ENCODE measurements at regions not wholly inside any gene's neighbourhood (a gene's known extent, or its start where the extent isn't known, plus 50 kb on each side); places are given as distances from the start of the nearest gene placed in this dataset.
"Not testable (repeated sequence)": the region's sequence is repeated elsewhere in the genome, so short reads cannot be mapped to it uniquely, and the experiment has no call there.

DNA sequence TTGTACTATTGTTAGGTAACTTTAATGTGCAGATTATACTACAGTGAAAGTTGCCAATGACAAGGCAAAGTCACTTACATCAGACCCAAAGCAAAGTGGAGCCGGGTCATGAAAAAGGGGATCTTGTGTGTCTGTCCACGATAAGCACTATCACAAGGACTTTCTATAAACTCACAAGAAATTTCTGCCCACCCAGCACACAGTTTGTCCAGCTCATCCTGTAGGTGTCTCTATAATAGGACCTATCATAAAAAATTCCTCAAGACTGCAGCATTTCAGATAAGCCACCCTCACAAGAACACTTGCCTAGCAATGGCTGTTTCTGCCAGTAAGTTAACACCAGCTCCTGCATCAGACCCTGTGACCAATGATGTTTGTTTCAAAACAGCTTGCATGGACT is 335.9 kb downstream of the OR4F29 start:
- DNase-seq (ENCODE audit: extremely low read depth, low read depth): not testable (repeated sequence)

DNA sequence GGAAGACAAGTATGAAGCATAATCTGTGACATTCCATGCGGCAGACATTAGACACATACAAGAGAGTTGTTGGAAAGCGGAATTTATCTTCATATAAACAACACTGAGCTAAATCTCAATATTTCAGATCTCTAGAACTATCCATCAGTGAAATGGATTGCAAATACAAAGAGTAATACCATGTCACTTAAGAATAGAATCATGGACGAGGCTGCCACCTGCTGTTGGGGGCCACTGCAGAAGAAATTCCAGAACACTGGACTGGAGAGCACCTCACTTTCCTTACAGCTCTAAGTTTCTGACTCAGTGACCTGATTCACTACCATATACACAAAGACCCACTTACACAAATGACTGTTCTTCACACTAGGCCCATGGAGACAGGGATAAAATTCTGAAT is 346.7 kb downstream of the OR4F29 start:
- not testable (repeated sequence) for DNase-seq (ENCODE audit: extremely low read depth, low read depth)

DNA sequence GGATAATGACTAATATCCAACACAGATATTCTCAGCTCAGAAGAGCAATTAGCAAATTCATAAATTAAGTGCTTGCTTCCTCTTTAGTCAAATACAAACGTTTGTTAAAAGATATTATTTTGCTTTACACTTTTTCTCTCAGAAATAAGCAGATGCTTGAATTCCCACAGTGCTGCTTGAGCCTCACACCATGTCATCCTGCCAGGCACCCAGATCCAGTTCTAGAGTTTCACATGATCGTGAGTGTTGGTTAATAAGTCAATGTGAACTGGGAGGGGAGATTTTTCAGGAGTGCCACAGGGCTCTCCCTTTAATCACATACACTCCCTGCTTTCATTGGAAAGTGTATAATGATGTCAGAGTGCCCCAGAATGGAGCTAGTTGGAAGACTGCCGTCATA is 352.0 kb downstream of the OR4F29 start:
- not testable (repeated sequence) for DNase-seq (ENCODE audit: extremely low read depth, low read depth)

DNA sequence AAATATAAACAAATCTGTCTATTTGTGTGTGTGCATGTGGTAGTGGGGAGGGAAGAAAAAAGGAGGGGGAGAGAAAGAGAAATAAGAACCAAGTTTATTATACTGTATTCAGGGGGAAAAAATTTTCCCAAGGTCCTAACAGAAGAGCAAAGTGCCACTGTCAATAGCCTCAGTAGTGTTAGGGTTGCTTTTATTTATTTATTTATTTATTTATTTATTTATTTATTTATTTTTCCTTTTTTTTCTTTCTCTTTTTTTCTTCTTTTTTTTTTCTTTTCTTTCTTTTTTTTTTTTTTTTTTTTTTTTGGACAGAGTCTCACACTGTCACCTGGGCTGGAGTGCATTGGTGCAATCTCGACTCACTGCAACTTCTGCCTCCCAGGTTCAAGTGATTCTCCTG is 352.7 kb downstream of the OR4F29 start:
- not testable (repeated sequence) for DNase-seq (ENCODE audit: extremely low read depth, low read depth)

DNA sequence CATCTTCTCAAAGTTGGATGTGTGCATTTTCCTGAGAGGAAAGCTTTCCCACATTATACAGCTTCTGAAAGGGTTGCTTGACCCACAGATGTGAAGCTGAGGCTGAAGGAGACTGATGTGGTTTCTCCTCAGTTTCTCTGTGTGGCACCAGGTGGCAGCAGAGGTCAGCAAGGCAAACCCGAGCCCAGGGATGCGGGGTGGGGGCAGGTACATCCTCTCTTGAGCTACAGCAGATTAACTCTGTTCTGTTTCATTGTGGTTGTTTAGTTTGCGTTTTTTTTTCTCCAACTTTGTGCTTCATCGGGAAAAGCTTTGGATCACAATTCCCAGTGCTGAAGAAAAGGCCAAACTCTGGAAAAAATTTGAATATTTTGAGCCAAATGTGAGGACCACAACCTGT is 360.2 kb downstream of the OR4F29 start:
- DNase-seq (ENCODE audit: extremely low read depth, low read depth): not testable (repeated sequence)

DNA sequence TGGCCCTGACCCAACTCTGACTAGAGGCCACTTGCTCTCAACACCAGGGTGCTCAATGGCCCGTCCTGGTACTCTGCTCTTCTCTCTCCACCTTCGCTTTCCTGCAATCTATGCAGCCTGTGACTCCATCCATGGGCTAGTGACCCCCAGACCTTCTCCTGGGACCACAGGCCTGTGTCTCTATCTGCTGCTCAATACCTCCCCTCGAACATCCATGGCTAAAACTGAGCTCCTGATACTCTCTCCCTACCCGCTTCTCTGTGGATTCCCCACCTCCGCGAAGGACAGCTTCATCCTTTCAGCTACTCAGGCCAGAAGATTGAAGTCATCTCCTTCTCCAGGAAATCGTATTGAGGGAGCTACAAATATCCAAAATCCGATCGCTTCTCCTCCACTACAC is 363.4 kb downstream of the OR4F29 start:
- not testable (repeated sequence) for DNase-seq (ENCODE audit: extremely low read depth, low read depth)

DNA sequence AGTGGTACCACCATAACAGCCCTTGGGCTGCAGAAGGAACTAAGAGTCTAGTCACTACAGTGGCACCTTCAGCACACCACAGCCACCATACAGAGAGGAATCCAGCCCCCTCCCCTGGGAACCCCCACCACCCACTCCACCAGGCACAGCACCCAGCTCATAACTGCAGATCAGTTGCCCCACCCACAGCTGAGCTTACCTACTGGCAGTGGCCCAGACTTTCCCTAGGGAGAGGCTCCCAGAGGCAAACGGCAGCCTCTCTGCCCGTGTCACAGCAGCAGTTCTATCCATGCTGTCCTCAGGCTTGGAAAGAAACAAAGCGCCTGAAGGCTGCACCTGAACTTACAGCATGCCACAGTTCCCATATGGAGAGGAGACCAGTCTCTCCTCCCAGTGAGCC is 372.3 kb downstream of the OR4F29 start:
- DNase-seq (ENCODE audit: extremely low read depth, low read depth): not testable (repeated sequence)

DNA sequence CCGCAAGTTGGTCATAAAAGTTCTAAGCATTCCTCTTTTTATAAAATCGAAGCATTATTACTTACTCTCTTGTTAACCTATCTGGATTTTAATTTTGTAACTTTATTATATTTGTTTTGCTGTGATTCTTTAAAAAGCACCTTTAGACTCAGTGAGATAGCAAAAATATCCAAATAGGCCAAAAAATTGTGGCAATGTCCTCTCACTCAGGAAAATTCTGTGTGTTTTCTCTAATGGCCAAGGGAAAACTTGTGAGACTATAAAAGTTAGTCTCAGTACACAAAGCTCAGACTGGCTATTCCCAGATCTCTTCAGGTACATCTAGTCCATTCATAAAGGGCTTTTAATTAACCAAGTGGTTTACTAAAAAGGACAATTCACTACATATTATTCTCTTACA is 386.4 kb downstream of the OR4F29 start, which contains the start of gene OR4F5:
Gene OR4F5, plus strand, starts transcription at position 301 of the 400 bp plus-strand sequence.
- DNase-seq (ENCODE audit: extremely low read depth, low read depth): not testable (repeated sequence)

DNA sequence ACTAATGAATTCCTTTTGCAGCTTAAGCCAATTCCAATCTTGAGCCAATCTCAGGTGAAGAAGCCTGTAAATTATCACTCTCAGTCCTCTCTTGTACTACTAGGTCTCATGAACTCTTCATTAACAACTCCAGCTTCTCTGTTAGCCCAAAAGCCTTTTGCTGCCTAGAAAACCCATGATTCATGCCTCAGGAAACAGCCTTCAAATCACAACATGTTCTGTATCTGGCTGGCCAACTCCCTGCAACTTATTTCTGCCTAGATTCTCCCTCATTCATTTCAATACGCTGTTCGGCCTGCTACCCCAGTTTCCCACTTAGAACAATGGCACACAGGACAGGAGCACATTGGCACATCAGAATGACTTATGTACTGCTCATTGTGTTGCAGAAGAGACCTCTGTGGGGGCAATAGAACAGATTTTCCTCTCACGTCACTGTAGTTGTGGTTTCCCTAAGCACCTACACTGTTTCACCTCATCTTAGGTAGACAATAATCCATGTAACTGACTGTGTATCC is 395.4 kb downstream of the OR4F29 start:
- not testable (repeated sequence) for DNase-seq (ENCODE audit: extremely low read depth, low read depth)

DNA sequence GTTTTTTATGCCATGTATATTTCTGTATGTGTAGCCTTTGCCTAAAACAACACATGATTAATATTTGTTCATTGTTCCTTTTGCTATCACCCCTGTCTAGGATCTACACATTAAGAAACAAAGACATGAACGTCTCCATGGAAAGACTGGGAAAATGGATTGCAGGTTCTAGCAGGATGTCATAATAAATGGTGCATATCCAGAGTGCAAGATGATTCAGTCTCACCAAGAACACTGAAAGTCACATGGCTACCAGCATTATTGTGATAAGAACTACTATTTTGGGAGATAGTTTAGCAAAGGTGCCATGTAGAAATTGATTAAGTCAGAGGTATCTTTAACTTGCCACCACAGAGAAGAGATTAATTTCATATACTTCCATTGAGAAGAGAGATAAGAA is 398.3 kb downstream of the OR4F29 start:
- DNase-seq (ENCODE audit: extremely low read depth, low read depth): not testable (repeated sequence)

DNA sequence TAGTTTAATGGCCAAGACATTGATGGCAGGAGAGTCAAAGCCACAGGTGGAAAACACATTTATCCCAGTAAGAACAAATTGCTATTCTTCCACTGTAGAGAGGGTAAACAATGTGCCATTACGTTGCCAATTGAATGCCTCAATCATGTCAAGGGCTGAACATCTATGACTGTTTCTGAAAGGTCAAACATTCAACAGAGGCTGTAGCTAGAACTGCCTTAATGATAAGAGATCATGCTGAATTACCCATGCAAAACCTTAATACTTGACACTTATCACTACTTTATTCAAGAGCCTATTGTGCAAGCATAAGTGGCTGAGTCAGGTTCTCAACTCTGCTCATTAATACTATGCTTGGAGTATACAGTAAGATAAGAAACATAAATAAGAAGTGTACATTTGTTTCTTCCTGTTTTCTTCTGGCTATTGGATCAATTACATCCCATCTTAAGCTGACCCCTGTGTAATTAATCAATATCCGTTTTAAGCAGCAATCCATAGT is 409.5 kb downstream of the OR4F29 start:
- not testable (repeated sequence) for DNase-seq (ENCODE audit: extremely low read depth, low read depth)

DNA sequence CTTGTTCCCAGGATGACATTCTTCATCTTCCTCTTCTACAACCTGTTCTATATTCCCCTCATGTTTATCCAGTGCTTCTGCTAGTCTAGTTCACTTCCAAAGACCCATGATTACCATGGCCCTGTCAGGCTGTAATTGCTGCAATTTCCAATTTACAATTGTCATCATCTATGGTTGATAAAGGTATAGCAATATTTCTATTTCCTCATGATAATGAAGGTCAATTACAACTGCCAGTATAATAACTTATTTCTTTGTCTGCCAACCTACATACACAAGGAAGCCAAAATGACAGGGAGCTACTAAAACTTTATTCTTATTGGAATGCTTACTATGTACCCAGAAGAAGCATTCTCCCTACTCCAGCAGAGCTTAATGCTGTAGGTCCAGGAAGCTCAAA is 410.3 kb downstream of the OR4F29 start:
- not testable (repeated sequence) for DNase-seq (ENCODE audit: extremely low read depth, low read depth)

DNA sequence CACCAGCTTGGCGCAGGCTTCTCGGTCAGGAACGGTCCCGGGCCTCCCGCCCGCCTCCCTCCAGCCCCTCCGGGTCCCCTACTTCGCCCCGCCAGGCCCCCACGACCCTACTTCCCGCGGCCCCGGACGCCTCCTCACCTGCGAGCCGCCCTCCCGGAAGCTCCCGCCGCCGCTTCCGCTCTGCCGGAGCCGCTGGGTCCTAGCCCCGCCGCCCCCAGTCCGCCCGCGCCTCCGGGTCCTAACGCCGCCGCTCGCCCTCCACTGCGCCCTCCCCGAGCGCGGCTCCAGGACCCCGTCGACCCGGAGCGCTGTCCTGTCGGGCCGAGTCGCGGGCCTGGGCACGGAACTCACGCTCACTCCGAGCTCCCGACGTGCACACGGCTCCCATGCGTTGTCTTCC is 422.3 kb downstream of the OR4F29 start:
- not testable (repeated sequence) for DNase-seq (ENCODE audit: extremely low read depth, low read depth)

DNA sequence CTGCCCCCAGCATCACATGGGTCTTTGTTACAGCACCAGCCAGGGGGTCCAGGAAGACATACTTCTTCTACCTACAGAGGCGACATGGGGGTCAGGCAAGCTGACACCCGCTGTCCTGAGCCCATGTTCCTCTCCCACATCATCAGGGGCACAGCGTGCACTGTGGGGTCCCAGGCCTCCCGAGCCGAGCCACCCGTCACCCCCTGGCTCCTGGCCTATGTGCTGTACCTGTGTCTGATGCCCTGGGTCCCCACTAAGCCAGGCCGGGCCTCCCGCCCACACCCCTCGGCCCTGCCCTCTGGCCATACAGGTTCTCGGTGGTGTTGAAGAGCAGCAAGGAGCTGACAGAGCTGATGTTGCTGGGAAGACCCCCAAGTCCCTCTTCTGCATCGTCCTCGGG is 434.2 kb downstream of the OR4F29 start:
- not testable (repeated sequence) for DNase-seq (ENCODE audit: extremely low read depth, low read depth)

DNA sequence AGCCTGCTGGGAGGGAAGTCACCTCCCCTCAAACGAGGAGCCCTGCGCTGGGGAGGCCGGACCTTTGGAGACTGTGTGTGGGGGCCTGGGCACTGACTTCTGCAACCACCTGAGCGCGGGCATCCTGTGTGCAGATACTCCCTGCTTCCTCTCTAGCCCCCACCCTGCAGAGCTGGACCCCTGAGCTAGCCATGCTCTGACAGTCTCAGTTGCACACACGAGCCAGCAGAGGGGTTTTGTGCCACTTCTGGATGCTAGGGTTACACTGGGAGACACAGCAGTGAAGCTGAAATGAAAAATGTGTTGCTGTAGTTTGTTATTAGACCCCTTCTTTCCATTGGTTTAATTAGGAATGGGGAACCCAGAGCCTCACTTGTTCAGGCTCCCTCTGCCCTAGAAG is 435.5 kb downstream of the OR4F29 start:
- not testable (repeated sequence) for DNase-seq (ENCODE audit: extremely low read depth, low read depth)

DNA sequence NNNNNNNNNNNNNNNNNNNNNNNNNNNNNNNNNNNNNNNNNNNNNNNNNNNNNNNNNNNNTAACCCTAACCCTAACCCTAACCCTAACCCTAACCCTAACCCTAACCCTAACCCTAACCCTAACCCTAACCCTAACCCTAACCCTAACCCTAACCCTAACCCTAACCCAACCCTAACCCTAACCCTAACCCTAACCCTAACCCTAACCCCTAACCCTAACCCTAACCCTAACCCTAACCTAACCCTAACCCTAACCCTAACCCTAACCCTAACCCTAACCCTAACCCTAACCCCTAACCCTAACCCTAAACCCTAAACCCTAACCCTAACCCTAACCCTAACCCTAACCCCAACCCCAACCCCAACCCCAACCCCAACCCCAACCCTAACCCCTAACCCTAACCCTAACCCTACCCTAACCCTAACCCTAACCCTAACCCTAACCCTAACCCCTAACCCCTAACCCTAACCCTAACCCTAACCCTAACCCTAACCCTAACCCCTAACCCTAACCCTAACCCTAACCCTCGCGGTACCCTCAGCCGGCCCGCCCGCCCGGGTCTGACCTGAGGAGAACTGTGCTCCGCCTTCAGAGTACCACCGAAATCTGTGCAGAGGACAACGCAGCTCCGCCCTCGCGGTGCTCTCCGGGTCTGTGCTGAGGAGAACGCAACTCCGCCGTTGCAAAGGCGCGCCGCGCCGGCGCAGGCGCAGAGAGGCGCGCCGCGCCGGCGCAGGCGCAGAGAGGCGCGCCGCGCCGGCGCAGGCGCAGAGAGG is 441.3 kb downstream of the OR4F29 start:
- not testable (repeated sequence) for DNase-seq (ENCODE audit: extremely low read depth, low read depth)

Small RNA genes in the stretch of these regions (small RNA-seq; reads per million reads assigned to genes)
- gene AL627309.7 (0 reads per million in 2 experiments), gene MIR6859-1 (0 reads per million in 2 experiments), gene MIR6859-2 (0 reads per million in 2 experiments), gene RNU6-1100P (0 reads per million in 2 experiments)

Data from NCI-H460 (cell line).